ENCODE measurements at regions not wholly inside any gene's neighbourhood (a gene's known extent, or its start where the extent isn't known, plus 50 kb on each side); places are given as distances from the start of the nearest gene placed in this dataset.
"Not testable (repeated sequence)": the region's sequence is repeated elsewhere in the genome, so short reads cannot be mapped to it uniquely, and the experiment has no call there.

DNA sequence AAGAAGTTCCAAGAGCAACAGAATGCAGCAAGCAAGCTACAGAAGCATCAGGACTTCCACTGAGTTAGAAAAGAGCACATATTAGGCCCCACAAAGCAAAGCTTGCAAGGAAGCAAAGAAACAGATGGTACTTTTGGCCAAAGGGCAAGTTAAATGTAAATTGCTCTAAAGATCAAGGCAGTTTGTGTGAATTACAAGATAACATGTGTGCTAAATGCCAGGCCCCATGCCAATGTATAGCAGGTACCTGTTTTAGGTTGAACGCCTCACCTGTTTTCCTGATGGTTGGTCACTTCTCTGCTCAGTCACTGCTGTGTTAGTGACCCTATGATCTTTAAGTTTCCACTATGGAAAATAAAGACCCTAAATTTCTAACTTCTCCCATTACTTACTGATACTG lies 606.5 kb upstream of the GYPC start:
- DNase-seq: no peak
- ChIA-PET CTCF (no interaction called here), POLR2A (no interaction called here)
- Mint-ChIP-seq H3K27me3 (no peaks in the 10 kb centered on the region), H3K36me3 (ENCODE audit: low read depth) (no peaks in the 10 kb centered on the region), H3K9me3 (peaks cover 13% of the 10 kb centered on the region), H3K4me1 (no peaks in the 10 kb centered on the region), H3K27ac (no peak overlapping the region), H3K4me3 (no peak overlapping the region)

DNA sequence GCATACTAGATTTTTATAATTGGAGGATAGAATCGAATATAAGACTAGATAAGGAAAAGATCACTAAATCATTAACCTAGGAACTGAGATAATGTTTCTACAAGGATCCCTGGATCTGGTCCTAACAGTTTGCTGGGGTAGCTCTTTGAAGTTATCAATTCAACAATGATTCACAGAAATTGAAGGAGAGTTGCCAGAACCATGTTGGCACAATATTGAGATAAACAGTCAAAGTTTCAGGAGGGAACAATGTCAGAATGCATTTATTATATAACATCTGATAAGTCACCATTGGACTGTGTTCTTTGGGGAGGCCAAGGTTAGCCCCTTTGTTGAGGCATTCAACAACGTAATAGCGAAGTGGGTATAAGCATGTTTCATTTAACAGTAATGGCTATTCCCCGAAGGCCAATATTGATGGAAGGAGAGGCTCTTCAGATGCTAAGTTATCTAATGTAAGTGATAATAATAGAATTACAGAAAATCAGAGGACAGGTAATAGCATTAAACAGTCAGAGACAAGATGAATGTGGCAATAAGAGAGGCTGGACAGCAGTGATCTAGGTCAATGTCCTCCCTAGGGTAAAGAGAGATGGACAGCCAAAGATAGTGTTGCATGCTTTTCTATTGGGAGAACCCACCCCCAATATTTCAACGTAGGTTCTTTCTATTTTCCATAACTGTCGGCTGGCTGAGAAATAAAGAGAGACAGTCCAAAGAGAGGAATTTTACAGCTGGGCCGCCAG lies 604.8 kb upstream of the GYPC start:
- ChIA-PET POLR2A (no interaction called here), CTCF (no interaction called here)
- H3K27ac Mint-ChIP-seq: no peak overlapping the region
- H3K4me3 Mint-ChIP-seq: no peak overlapping the region
- H3K27me3 Mint-ChIP-seq: no peaks in the 10 kb centered on the region
- no peak for DNase-seq
- no peaks in the 10 kb centered on the region for H3K36me3 Mint-ChIP-seq (ENCODE audit: low read depth)
- no peaks in the 10 kb centered on the region for H3K4me1 Mint-ChIP-seq
- H3K9me3 Mint-ChIP-seq: peaks cover 13% of the 10 kb centered on the region

GRCh38 chr2:126051737-126052240 lies 604.2 kb upstream of the GYPC start:
- POLR2A ChIA-PET, H3K27me3 Mint-ChIP-seq: not testable (repeated sequence)

GRCh38 chr2:126059379-126059778 lies 596.6 kb upstream of the GYPC start:
- Mint-ChIP-seq H3K36me3 (ENCODE audit: low read depth) (no peaks in the 10 kb centered on the region), H3K4me3 (no peak overlapping the region), H3K27ac (no peak overlapping the region), H3K27me3 (no peaks in the 10 kb centered on the region), H3K4me1 (no peaks in the 10 kb centered on the region), H3K9me3 (peaks cover 11% of the 10 kb centered on the region)
- DNase-seq: no peak
- ChIA-PET CTCF (no interaction called here), POLR2A (no interaction called here)

More at GRCh38 chr2:126051737-126052240, 604.2 kb upstream of the GYPC start:
- H3K36me3 Mint-ChIP-seq (ENCODE audit: low read depth); H3K4me3 Mint-ChIP-seq; H3K4me1 Mint-ChIP-seq; H3K27ac Mint-ChIP-seq; DNase-seq; CTCF ChIA-PET: not testable (repeated sequence)
- H3K9me3 Mint-ChIP-seq: peaks cover 13% of the 10 kb centered on the region

DNA sequence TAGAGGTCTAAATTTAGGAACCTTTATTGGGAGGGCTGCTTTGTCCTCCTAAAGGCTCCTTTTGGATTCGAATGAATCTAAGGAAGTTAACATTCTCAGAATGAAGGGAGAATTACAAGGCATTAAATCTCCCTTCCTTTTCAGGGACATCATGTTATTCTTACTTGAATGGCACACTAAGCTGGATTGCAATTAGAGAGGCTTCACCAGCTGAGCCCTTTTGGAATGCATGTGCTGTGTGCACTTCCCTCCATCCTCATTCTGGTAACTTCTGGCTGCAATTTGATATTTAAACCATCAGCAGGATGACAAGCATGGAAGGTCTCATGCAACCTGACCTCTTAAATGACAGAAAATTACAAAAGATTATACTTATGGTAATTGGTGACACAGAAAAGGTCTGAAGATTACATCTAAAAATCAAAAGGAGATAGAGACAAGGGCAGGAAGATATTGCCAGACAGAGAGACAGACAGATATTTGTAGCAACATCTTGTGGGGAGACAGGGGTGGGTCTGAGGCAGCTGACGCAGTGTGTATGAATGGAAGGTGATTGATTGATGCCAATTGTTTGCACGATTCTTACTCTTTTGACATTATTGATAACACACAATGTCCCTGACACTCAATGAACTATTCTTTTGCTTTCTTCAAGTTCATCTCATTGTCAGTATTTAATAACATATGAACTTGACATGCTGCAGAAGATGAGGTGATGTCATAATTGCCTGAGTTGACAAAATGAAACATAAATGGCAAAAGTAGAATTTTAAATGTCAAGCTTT lies 570.8 kb upstream of the GYPC start:
- H3K27me3 Mint-ChIP-seq: no peaks in the 10 kb centered on the region
- POLR2A ChIA-PET: no interaction called here

DNA sequence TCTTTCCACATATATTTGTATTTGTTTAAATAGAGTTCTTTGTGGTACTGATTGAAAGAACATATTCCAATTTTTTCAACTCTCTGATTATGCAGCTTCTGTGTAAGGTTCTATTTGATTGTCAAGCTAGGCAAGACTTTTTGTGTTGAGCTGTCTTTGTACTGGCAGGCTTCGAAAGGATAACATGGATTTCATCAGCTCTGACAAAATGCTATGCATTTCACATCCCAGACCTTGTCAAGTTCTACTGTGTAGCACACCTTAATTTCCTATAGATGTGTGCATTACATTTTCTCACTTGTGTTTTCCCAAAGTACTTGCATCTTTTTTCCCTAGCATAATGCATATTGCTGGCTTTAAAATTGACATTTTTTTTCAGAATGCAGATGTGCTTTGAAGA lies 555.0 kb upstream of the GYPC start:
- Mint-ChIP-seq H3K27ac (no peak overlapping the region), H3K4me3 (no peak overlapping the region), H3K9me3 (peaks cover 3% of the 10 kb centered on the region), H3K4me1 (no peaks in the 10 kb centered on the region), H3K36me3 (ENCODE audit: low read depth) (no peaks in the 10 kb centered on the region), H3K27me3 (no peaks in the 10 kb centered on the region)
- POLR2A ChIA-PET: no interaction called here
- no peak for DNase-seq
- CTCF ChIA-PET: no interaction called here

More for the DNA sequence above, 570.8 kb upstream of the GYPC start:
- Mint-ChIP-seq H3K4me3 (no peak overlapping the region), H3K4me1 (no peaks in the 10 kb centered on the region), H3K27ac (no peak overlapping the region), H3K9me3 (peaks cover 3% of the 10 kb centered on the region), H3K36me3 (ENCODE audit: low read depth) (no peaks in the 10 kb centered on the region)
- CTCF ChIA-PET: no interaction called here
- no peak for DNase-seq

GRCh38 chr2:126106006-126106405 lies 550.0 kb upstream of the GYPC start:
- Mint-ChIP-seq H3K4me3 (no peak overlapping the region), H3K27me3 (no peaks in the 10 kb centered on the region), H3K9me3 (no peaks in the 10 kb centered on the region), H3K4me1 (no peaks in the 10 kb centered on the region), H3K27ac (no peak overlapping the region), H3K36me3 (ENCODE audit: low read depth) (no peaks in the 10 kb centered on the region)
- no peak for DNase-seq
- ChIA-PET POLR2A (no interaction called here), CTCF (no interaction called here)

GRCh38 chr2:126107883-126108282 lies 548.1 kb upstream of the GYPC start:
- Mint-ChIP-seq H3K4me3 (no peak overlapping the region), H3K4me1 (no peaks in the 10 kb centered on the region), H3K27me3 (no peaks in the 10 kb centered on the region), H3K9me3 (no peaks in the 10 kb centered on the region), H3K36me3 (ENCODE audit: low read depth) (no peaks in the 10 kb centered on the region), H3K27ac (no peak overlapping the region)
- POLR2A ChIA-PET: no interaction called here
- CTCF ChIA-PET: no interaction called here
- DNase-seq: no peak

GRCh38 chr2:126115975-126116374 lies 540.0 kb upstream of the GYPC start:
- ChIA-PET POLR2A (no interaction called here), CTCF (no interaction called here)
- no peak overlapping the region for H3K27ac Mint-ChIP-seq
- H3K9me3 Mint-ChIP-seq: peaks cover 2% of the 10 kb centered on the region
- H3K4me1 Mint-ChIP-seq: no peaks in the 10 kb centered on the region
- no peaks in the 10 kb centered on the region for H3K36me3 Mint-ChIP-seq (ENCODE audit: low read depth)
- no peaks in the 10 kb centered on the region for H3K27me3 Mint-ChIP-seq
- no peak for DNase-seq
- no peak overlapping the region for H3K4me3 Mint-ChIP-seq

DNA sequence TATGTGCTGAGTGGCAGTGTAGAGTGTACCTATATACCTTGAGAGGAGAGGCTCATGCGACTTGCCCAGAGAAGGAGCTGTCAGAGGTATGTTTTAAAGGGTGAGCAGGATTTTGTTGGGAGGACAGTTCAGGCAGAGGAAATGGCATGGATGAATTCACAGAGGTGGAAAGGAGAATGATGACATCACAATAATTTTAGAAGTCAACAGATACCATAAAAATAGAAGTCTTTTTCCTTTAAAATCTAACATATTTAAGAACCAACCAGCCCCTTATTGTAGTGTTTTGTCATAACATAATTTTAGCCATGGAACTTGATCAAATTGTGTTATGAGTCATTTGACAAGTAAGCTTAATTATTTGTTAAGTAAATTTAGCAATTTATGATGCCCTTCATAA lies 538.1 kb upstream of the GYPC start:
- no peak overlapping the region for H3K4me3 Mint-ChIP-seq
- ChIA-PET CTCF (no interaction called here), POLR2A (no interaction called here)
- H3K9me3 Mint-ChIP-seq: peaks cover 2% of the 10 kb centered on the region
- H3K4me1 Mint-ChIP-seq: no peaks in the 10 kb centered on the region
- no peak overlapping the region for H3K27ac Mint-ChIP-seq
- no peaks in the 10 kb centered on the region for H3K36me3 Mint-ChIP-seq (ENCODE audit: low read depth)
- DNase-seq: no peak
- no peaks in the 10 kb centered on the region for H3K27me3 Mint-ChIP-seq

- Mint-ChIP-seq H3K27me3 (no peaks in the 10 kb centered on the region), H3K4me3 (no peak overlapping the region), H3K36me3 (ENCODE audit: low read depth) (no peaks in the 10 kb centered on the region), H3K4me1 (no peaks in the 10 kb centered on the region), H3K9me3 (no peaks in the 10 kb centered on the region), H3K27ac (no peak overlapping the region)
- DNase-seq: no peak
- ChIA-PET CTCF (no interaction called here), POLR2A (no interaction called here)
These were observed 510.2 kb upstream of the GYPC start for GRCh38 chr2:126145752-126146151.

- no peak for DNase-seq
- CTCF ChIA-PET: no interaction called here
- POLR2A ChIA-PET: no interaction called here
- Mint-ChIP-seq H3K36me3 (ENCODE audit: low read depth) (no peaks in the 10 kb centered on the region), H3K27ac (no peak overlapping the region), H3K4me3 (no peak overlapping the region), H3K4me1 (no peaks in the 10 kb centered on the region), H3K9me3 (no peaks in the 10 kb centered on the region), H3K27me3 (no peaks in the 10 kb centered on the region)
These were observed 501.6 kb upstream of the GYPC start for GRCh38 chr2:126154256-126154785.

DNA sequence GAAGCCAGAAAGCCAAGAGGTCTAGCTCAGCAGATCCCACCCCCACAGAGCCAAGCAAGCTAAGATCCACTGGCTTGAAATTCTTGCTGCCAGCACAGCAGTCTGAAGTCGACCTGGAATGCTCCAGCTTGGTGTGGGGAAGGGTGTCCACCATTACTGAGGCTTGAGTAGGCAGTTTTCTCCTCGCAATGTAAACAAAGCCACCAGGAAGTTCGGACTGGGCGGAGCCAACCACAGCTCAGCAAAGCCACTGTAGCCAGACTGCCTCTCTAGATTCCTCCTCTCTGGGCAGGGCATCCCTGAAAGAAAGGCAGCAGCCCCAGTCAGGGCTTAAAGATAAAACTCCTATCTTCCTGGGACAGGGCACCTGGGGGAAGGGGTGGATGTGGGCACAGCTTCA lies 495.0 kb upstream of the GYPC start:
- H3K4me3 Mint-ChIP-seq; DNase-seq; CTCF ChIA-PET; H3K4me1 Mint-ChIP-seq; H3K9me3 Mint-ChIP-seq; POLR2A ChIA-PET; H3K36me3 Mint-ChIP-seq (ENCODE audit: low read depth); H3K27me3 Mint-ChIP-seq; H3K27ac Mint-ChIP-seq: not testable (repeated sequence)
